DLD1 (cell line): ENCODE measurements at regions not wholly inside any gene's neighbourhood (a gene's known extent, or its start where the extent isn't known, plus 50 kb on each side); places are given as distances from the start of the nearest gene placed in this dataset.

ENCODE experiments used
- in situ Hi-C: cut with HindIII; loops from 2 replicates; pipeline ENCODE4 v1.10.0; 2017; ENCODE audit warnings: low sequenced_read_pairs

GRCh38 chr7:88516429-88516828 is 209.7 kb upstream of the STEAP4 start:
- in situ Hi-C loops = no loop called here

GRCh38 chr7:88515301-88515700 is 208.6 kb upstream of the STEAP4 start:
- in situ Hi-C loops = no loop called here

- in situ Hi-C loops = no loop called here
Observed at GRCh38 chr7:88509341-88509740, 202.6 kb upstream of the STEAP4 start.

- in situ Hi-C loops = no loop called here
Observed at GRCh38 chr7:88500131-88500530, 193.4 kb upstream of the STEAP4 start.

GRCh38 chr7:88495881-88496725 is 189.4 kb upstream of the STEAP4 start:
- in situ Hi-C loops = no loop called here

- in situ Hi-C loops = no loop called here
Observed at GRCh38 chr7:88492153-88492552, 185.5 kb upstream of the STEAP4 start.

- in situ Hi-C loops = no loop called here
Observed at GRCh38 chr7:88490874-88491273, 184.2 kb upstream of the STEAP4 start.

GRCh38 chr7:88490161-88490560 is 183.5 kb upstream of the STEAP4 start:
- in situ Hi-C loops = no loop called here

- in situ Hi-C loops = no loop called here
Observed at GRCh38 chr7:88485821-88486220, 179.1 kb upstream of the STEAP4 start.

GRCh38 chr7:88484551-88484950 is 177.9 kb upstream of the STEAP4 start:
- in situ Hi-C loops = no loop called here

GRCh38 chr7:88480896-88481295 is 174.2 kb upstream of the STEAP4 start:
- in situ Hi-C loops = no loop called here

- in situ Hi-C loops = no loop called here
Observed at GRCh38 chr7:88480271-88480670, 173.6 kb upstream of the STEAP4 start.

- in situ Hi-C loops = no loop called here
Observed at GRCh38 chr7:88477976-88478375, 171.3 kb upstream of the STEAP4 start.

GRCh38 chr7:88465600-88465999 is 158.9 kb upstream of the STEAP4 start:
- in situ Hi-C loops = no loop called here

GRCh38 chr7:88462799-88463198 is 156.1 kb upstream of the STEAP4 start:
- in situ Hi-C loops = no loop called here

GRCh38 chr7:88460650-88461049 is 154.0 kb upstream of the STEAP4 start:
- in situ Hi-C loops = no loop called here

GRCh38 chr7:88458946-88459345 is 152.3 kb upstream of the STEAP4 start:
- in situ Hi-C loops = no loop called here

GRCh38 chr7:88458279-88458678 is 151.6 kb upstream of the STEAP4 start:
- in situ Hi-C loops = no loop called here

GRCh38 chr7:88457320-88457719 is 150.6 kb upstream of the STEAP4 start:
- in situ Hi-C loops = no loop called here

- in situ Hi-C loops = no loop called here
Observed at GRCh38 chr7:88456490-88456889, 149.8 kb upstream of the STEAP4 start.

- in situ Hi-C loops = no loop called here
Observed at GRCh38 chr7:88455696-88456095, 149.0 kb upstream of the STEAP4 start.

- in situ Hi-C loops = no loop called here
Observed at GRCh38 chr7:88452646-88453045, 146.0 kb upstream of the STEAP4 start.

GRCh38 chr7:88450874-88451273 is 144.2 kb upstream of the STEAP4 start:
- in situ Hi-C loops = no loop called here
